ENCODE measurements at regions not wholly inside any gene's neighbourhood (a gene's known extent, or its start where the extent isn't known, plus 50 kb on each side); places are given as distances from the start of the nearest gene placed in this dataset.

- no peaks in the 10 kb centered on the region for H3K4me1 ChIP-seq (ENCODE audit: control insufficient read depth, insufficient read depth, low read length)
- Mint-ChIP-seq H3K27me3 (ENCODE audit: insufficient read depth) (peaks cover 2% of the 10 kb centered on the region), H3K27ac (no peak overlapping the region)
These were observed 360.8 kb upstream of the MANEA start for GRCh38 chr6:95216555-95216954.

GRCh38 chr6:95227351-95227750 is 350.0 kb upstream of the MANEA start:
- Histone ChIP-seq H3K4me1 (ENCODE audit: control insufficient read depth, insufficient read depth, low read length) (no peaks in the 10 kb centered on the region), H3K27me3 (ENCODE audit: control insufficient read depth, insufficient read depth, low read length, poor library complexity, severe bottlenecking) (no peaks in the 10 kb centered on the region), H3K9me3 (ENCODE audit: control insufficient read depth, low read length) (no peaks in the 10 kb centered on the region), H3K9ac (ENCODE audit: extremely low read depth, low read length, poor library complexity, severe bottlenecking) (no peak overlapping the region), H3K4me3 (ENCODE audit: low read length) (no peak overlapping the region), H3K36me3 (ENCODE audit: control insufficient read depth, insufficient read depth, low read length) (no peaks in the 10 kb centered on the region), H3K27ac (ENCODE audit: low read depth, low read length) (no peak overlapping the region)
- no peak for TF ChIP-seq CTCF (conservative IDR thresholded peaks at IDR 0.05)
- Mint-ChIP-seq H3K27ac (no peak overlapping the region), H3K36me3 (ENCODE audit: low read depth) (no peaks in the 10 kb centered on the region), H3K4me1 (peaks cover 8% of the 10 kb centered on the region), H3K27me3 (ENCODE audit: insufficient read depth) (peaks cover 9% of the 10 kb centered on the region), H3K4me3 (no peak overlapping the region), H3K9me3 (no peaks in the 10 kb centered on the region)
- DNase-seq = no peak
- WGBS, 2 experiments (ENCODE audit: insufficient coverage in 1 of 2, insufficient read length in 1 of 2) = 87 to 96% methylated on average over 5 of the region's 5 CpGs

More at GRCh38 chr6:95216555-95216954, 360.8 kb upstream of the MANEA start:
- Mint-ChIP-seq H3K9me3 (no peaks in the 10 kb centered on the region), H3K36me3 (ENCODE audit: low read depth) (no peaks in the 10 kb centered on the region), H3K4me1 (no peaks in the 10 kb centered on the region), H3K4me3 (no peak overlapping the region)
- Histone ChIP-seq H3K27me3 (ENCODE audit: control insufficient read depth, insufficient read depth, low read length, poor library complexity, severe bottlenecking) (no peaks in the 10 kb centered on the region), H3K4me3 (ENCODE audit: low read length) (no peak overlapping the region), H3K9me3 (ENCODE audit: control insufficient read depth, low read length) (no peaks in the 10 kb centered on the region), H3K27ac (ENCODE audit: low read depth, low read length) (no peak overlapping the region), H3K36me3 (ENCODE audit: control insufficient read depth, insufficient read depth, low read length) (no peaks in the 10 kb centered on the region), H3K9ac (ENCODE audit: extremely low read depth, low read length, poor library complexity, severe bottlenecking) (no peak overlapping the region)
- no peak for TF ChIP-seq CTCF (conservative IDR thresholded peaks at IDR 0.05)
- 86% methylated on average over 1 of the region's 1 CpG; no CpG with 5 or more reads in 1 of the 2 experiments for WGBS, 2 experiments (ENCODE audit: insufficient coverage in 1 of 2, insufficient read length in 1 of 2)
- no peak for DNase-seq

- no peak overlapping the region for H3K4me3 Mint-ChIP-seq
- no peak for DNase-seq
- no peak overlapping the region for H3K4me3 ChIP-seq (ENCODE audit: low read length)
- WGBS, 2 experiments (ENCODE audit: insufficient coverage in 1 of 2, insufficient read length in 1 of 2) = 30% methylated on average over 2 of the region's 3 CpGs; no CpG with 5 or more reads in 1 of the 2 experiments
- no peaks in the 10 kb centered on the region for H3K9me3 ChIP-seq (ENCODE audit: control insufficient read depth, low read length)
- H3K36me3 Mint-ChIP-seq (ENCODE audit: low read depth) = no peaks in the 10 kb centered on the region
- H3K27ac Mint-ChIP-seq = no peak overlapping the region
- H3K27ac ChIP-seq (ENCODE audit: low read depth, low read length) = peak overlapping the region; percentile 49
- peaks cover 9% of the 10 kb centered on the region for H3K27me3 Mint-ChIP-seq (ENCODE audit: insufficient read depth)
- H3K9me3 Mint-ChIP-seq = no peaks in the 10 kb centered on the region
- no peak overlapping the region for H3K9ac ChIP-seq (ENCODE audit: extremely low read depth, low read length, poor library complexity, severe bottlenecking)
- no peaks in the 10 kb centered on the region for H3K27me3 ChIP-seq (ENCODE audit: control insufficient read depth, insufficient read depth, low read length, poor library complexity, severe bottlenecking)
- H3K36me3 ChIP-seq (ENCODE audit: control insufficient read depth, insufficient read depth, low read length) = no peaks in the 10 kb centered on the region
- H3K4me1 Mint-ChIP-seq = peaks cover 8% of the 10 kb centered on the region
- TF ChIP-seq CTCF (conservative IDR thresholded peaks at IDR 0.05) = no peak
- H3K4me1 ChIP-seq (ENCODE audit: control insufficient read depth, insufficient read depth, low read length) = no peaks in the 10 kb centered on the region
These were observed 348.7 kb upstream of the MANEA start for GRCh38 chr6:95228636-95229035.
